HG03439 (cell line): ENCODE measurements at regions not wholly inside any gene's neighbourhood (a gene's known extent, or its start where the extent isn't known, plus 50 kb on each side); places are given as distances from the start of the nearest gene placed in this dataset.

Experiments
- ATAC-seq: cut with Tn5 transposase; IDR thresholded peaks from one replicate; pipeline ENCODE4 v1.9.1; 2021; ENCODE audit warnings: mild to moderate bottlenecking, moderate library complexity; ENCODE audit not compliant: unreplicated experiment

DNA sequence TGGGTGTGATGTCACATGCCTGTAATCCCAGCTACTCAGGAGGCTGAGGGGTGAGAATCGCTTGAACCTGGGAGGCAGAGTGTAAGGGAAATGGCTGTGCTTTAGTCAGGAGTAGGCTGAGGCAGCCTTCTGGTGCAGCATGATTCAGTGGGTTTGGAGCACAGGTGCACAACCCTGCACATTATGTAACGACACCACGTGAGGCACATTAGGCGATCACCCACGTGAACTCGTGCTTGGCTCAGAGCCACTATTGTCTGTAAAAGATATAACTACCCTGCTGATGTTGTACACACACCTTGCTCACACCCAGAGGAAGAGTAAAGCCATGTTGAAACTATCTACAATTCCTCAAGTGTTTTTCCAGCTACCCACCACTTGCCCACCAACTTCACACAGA, 54.8 kb upstream of the ZC3H15 start:
- ATAC-seq: no peak

DNA sequence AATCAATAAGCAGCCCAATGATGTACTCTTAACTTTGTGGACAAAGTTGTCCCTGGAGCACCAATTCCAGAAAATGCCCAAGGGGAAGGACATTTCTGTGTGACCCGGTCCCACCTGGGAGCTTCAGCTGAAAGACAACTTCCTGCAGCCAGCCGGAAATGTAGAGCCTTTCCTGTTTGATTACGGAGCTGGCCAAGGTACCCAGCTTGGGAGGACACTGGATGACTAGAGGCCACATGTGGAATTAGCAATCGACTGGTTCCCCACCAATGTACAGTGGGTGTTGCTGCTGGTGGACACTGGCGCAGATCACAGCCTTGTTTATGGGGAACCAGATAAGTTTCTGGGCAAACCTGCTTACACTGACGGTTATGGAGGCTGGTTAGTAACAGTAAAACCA, 53.0 kb upstream of the ZC3H15 start:
- no peak for ATAC-seq

DNA sequence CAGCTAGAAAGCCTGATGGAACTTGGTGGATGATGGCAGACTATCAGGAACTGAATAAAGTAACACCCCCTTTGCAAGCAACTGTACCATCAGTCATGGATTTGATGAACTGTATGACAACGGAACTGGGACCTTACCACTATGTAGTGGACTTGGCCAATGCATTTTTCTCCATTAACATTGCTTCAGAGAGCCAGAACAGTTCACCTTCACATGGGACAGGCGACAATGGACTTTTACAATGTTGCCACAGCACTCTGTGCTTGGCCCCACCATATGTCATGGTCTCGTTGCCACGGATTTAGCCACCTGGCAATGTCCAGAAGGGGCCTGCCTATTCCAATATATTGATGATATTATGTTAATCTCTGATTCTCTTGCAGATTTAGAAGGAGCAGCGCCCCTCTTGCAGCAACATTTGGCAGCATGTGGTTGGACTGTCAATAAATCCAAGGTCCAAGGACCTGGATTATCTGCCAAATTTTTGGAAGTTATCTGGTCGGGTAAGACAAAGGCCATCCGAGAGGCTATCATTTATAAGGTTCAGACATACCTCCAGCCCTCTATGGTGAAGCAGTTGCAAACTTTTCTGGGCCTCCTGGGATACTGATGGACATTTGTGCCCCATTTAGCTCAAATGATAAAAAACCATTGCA, 52.2 kb upstream of the ZC3H15 start:
- ATAC-seq: no peak
